IPS-18c (cell line): ENCODE measurements at regions not wholly inside any gene's neighbourhood (a gene's known extent, or its start where the extent isn't known, plus 50 kb on each side); places are given as distances from the start of the nearest gene placed in this dataset.

Source experiments
- H3K4me3 ChIP-seq: 2 replicates; pipeline ENCODE4 v1.7.0; 2013; ENCODE audit warnings: low read depth, mild to moderate bottlenecking, low read length, moderate library complexity; ENCODE audit not compliant: insufficient read depth
- H3K9me3 ChIP-seq: one replicate; pipeline ENCODE4 v1.6.1; 2013; ENCODE audit warnings: mild to moderate bottlenecking, low read length, moderate library complexity; ENCODE audit not compliant: control insufficient read depth, insufficient read depth

GRCh38 chr11:129655247-129655832, 160.3 kb upstream of the TMEM45B start:
- H3K4me3 ChIP-seq: no peak overlapping the region
- H3K9me3 ChIP-seq: peaks cover 4% of the 10 kb centered on the region

GRCh38 chr11:129657866-129658525, 157.7 kb upstream of the TMEM45B start:
- H3K9me3 ChIP-seq: peaks cover 4% of the 10 kb centered on the region
- H3K4me3 ChIP-seq: no peak overlapping the region

- H3K9me3 ChIP-seq: peaks cover 4% of the 10 kb centered on the region
Observed at GRCh38 chr11:129658526-129658867, 157.2 kb upstream of the TMEM45B start.

DNA sequence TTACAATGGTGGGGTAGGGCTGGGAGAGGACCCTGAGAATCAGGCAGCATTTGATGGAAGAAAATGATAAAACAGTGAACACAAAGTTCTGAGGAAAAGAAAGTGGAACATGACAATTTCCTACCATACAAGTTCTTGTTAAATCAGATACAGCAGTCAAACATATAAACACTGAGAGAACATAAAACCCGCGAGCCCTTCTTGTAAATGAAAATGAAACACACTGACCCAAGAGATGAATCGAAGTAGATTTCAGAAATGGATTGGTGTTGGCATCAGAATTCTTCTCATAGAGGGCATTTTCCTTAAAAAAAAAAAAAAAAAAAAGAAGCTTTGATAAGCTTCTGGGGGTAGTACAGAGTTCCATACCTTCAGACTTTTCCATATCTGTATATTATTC, 134.7 kb upstream of the TMEM45B start:
- H3K4me3 ChIP-seq: no peak overlapping the region

More at GRCh38 chr11:129658526-129658867, 157.2 kb upstream of the TMEM45B start:
- no peak overlapping the region for H3K4me3 ChIP-seq

DNA sequence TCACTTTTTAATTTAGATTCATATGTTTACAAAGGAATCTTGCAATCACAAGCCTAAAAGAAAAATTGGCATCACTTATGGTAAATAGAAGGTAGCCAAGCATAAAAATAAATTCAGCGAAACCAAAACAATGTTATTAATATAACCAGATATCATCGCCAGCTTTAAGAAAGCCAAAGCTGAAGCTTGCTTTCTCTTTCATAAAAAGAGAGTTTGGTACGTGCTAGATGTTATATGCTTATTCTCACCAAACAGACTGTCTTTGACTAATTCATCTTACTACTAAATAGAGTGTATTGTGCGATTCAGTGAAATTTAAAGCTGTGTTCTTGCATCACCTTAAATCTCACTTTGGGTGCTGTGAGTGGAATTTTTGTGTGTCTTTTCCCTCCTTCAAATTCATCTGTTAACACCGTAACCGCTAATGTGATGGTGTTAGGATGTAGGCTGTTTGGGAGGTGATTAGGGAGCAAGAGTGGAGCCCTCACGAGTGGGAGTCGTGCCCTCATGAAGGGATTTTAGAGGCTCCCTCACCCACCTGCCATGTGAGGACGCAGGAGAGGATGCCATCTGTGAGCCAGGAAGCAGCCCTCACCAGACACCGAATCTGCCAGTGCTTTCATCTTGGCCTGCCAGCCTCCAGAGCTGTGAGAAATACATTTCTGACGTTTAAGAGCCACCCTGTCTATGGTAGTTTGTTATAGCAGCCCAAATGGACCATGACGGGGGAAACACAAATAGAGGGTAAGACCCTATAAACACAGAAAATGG, 134.1 kb upstream of the TMEM45B start:
- no peak overlapping the region for H3K4me3 ChIP-seq
- no peaks in the 10 kb centered on the region for H3K9me3 ChIP-seq

More for the DNA sequence above, 134.7 kb upstream of the TMEM45B start:
- no peaks in the 10 kb centered on the region for H3K9me3 ChIP-seq

DNA sequence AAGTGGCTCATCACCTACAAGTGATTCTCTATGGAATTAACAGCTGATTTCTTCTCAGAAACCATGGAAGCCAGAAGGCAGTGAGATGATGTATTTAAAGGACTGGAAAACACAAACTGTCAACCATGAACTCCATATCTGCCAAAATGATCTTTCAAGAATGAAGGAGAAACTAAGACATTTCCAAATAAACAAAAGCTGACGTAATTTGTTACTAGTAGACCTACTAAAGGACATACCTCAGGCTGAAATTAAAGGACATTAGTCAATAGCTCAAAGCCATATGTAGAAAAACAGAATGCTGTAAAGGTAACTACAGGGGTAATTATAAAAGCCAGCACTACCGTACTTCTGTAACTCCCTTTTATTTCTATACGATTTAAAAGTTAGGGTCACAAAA, 129.4 kb upstream of the TMEM45B start:
- Histone ChIP-seq H3K9me3 (no peaks in the 10 kb centered on the region), H3K4me3 (no peak overlapping the region)

- Histone ChIP-seq H3K4me3 (no peak overlapping the region), H3K9me3 (no peaks in the 10 kb centered on the region)
Observed at GRCh38 chr11:129691142-129691541, 124.5 kb upstream of the TMEM45B start.

DNA sequence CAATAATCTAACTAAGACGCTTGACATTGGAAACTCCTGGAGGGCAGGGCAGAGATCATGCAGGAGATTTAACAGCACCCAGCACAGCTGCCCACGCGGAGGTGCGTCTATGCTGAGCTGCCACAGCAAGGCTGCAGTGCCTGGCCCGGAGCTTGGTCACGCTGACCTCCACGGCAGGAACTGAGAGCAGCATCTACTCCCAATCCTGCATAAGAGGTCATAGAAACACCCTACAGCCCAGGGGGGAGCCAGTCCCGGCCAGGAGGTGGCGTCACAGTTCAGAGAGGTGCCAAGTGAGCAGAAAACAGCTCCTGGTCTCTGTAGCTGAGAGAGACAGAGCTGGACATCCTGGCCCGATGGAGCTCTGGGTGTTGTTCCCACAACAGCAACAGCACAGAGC, 121.1 kb upstream of the TMEM45B start:
- Histone ChIP-seq H3K9me3 (no peaks in the 10 kb centered on the region), H3K4me3 (no peak overlapping the region)

- no peak overlapping the region for H3K4me3 ChIP-seq
- no peaks in the 10 kb centered on the region for H3K9me3 ChIP-seq
Observed at GRCh38 chr11:129694966-129695365, 120.7 kb upstream of the TMEM45B start.

- no peaks in the 10 kb centered on the region for H3K9me3 ChIP-seq
- peak overlapping the region; percentile 36 for H3K4me3 ChIP-seq
Observed at GRCh38 chr11:129695571-129696308, 119.9 kb upstream of the TMEM45B start.

DNA sequence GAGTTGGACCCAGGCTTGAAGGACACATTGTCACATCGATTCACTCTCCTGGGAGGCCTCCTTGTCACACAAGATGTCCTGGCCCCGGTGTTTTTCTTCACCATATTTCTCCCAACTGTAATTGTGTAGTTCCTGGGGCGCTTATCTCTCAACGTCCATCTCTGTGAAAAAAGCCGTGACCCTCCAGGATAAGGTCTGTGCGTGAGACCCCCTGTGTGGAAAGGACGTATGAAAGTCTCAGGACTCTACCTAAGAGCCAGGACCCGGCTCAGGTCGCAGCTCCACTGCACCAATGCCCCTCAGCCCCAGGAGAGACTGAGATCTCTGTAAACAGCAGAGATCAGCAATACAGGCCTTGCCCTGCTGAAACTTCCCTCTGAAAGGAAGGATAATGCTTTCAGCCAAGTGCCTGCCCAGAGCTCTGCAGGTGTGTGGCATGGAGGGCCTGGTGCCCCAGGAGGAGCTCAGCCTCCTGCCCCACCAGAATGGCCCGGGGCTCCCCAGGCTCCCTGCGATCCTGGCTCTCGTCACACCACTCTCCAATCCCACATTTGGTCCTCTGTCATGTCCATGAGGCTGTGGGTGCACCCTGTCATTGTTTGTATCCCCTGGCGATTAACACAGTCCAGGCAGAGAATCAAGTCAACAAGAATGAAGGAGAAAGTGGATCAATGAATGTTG, 119.2 kb upstream of the TMEM45B start:
- Histone ChIP-seq H3K4me3 (no peak overlapping the region), H3K9me3 (no peaks in the 10 kb centered on the region)

GRCh38 chr11:129698212-129698611, 117.4 kb upstream of the TMEM45B start:
- no peak overlapping the region for H3K4me3 ChIP-seq
- H3K9me3 ChIP-seq: no peaks in the 10 kb centered on the region

GRCh38 chr11:129699711-129700304, 115.8 kb upstream of the TMEM45B start:
- no peaks in the 10 kb centered on the region for H3K9me3 ChIP-seq

DNA sequence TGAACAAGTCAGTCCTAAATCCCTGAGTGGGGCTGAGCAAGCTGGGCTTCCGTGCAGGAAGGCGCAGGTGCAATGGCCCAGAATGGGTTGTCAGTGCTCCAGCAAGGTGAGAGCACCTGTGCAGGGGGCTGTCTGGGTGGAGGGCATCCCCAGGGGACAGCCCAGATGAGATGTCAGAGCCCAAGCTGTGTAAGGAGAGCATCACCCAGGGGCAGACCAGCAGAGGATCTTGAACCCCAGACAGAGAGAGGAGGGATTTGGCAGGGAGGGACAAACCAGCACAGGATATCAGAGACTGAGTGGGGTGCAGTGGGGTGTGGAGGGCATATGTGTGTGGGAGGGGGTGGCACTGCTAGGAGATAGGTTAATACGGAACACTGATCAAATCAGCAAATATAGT, 114.9 kb upstream of the TMEM45B start:
- no peak overlapping the region for H3K4me3 ChIP-seq
- no peaks in the 10 kb centered on the region for H3K9me3 ChIP-seq

More at GRCh38 chr11:129699711-129700304, 115.8 kb upstream of the TMEM45B start:
- H3K4me3 ChIP-seq: no peak overlapping the region; the same call in 1 of the 2 replicates

DNA sequence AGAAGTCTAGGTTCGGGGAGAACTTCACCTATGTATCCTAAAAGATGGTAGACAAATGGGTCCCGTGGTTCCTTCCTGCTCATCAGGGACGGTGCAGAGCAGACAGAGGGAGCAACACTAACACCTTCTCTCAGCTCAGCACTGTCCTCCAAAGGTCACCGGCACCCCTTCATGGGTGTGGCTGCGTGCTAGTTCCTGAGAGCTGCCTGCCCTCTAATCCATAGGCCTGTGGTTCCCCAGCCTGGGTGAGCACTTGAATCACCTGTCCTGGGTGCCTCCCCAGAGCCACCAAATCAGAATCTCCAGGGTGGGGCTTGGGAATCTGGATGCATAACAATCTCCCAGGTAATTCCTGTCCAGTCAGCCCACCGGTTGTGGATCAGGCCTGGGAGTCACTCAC, 113.9 kb upstream of the TMEM45B start:
- no peak overlapping the region for H3K4me3 ChIP-seq
- no peaks in the 10 kb centered on the region for H3K9me3 ChIP-seq

DNA sequence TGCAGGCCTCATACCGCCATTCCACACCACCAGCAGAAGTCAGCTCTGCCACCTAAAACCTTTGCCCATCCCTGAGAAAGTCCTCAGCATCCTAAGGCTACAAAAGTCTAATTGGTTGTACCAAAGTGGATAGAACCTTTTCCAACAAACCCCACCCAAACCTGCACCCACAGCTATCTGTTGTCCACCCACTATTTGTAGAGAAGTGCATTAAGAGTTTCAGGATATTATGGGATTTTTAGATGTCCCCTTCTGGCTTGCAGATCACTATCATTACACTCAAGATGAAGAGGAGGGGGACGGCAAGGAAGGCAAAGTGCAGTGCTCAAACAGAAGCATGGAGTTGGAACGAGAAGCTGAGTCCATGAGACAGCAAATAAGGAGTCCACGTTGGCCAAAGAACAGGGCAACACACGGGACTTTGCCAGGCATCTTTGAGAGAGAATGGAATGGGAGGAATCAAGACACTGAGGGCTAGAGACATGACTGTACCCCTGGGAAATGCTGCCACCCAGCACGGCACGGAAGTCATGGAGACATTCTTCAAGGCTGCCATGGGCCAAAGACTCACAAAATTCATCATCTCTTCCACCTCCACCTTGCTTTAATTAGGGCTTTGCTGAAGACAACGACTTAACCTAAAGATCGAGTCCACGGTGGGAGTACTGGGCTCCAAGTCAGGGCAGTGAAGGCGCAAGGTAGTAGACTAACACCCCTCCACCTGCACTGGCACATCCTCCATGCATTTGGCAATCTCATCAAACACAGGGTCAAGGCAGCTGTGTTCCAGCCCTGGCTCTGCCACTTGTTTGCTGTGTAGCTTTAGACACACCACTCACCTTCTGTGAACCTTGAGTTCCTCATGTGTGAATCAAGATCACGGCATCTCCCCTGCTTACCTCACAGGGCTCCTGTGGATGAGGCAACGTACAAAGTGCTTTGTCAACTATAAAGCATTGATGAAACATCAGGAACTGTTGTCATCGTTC, 112.9 kb upstream of the TMEM45B start:
- Histone ChIP-seq H3K4me3 (no peak overlapping the region), H3K9me3 (no peaks in the 10 kb centered on the region)
